GM21723 (cell line): ENCODE measurements at regions not wholly inside any gene's neighbourhood (a gene's known extent, or its start where the extent isn't known, plus 50 kb on each side); places are given as distances from the start of the nearest gene placed in this dataset.

Source experiments
- ATAC-seq: cut with Tn5 transposase; IDR thresholded peaks from one replicate; pipeline ENCODE4 v1.9.1; 2021; ENCODE audit warnings: mild to moderate bottlenecking, moderate library complexity; ENCODE audit not compliant: unreplicated experiment

GRCh38 chr9:118558026-118558425 is 811.2 kb downstream of the BRINP1 start:
- no peak for ATAC-seq

GRCh38 chr9:118558891-118559290 is 810.3 kb downstream of the BRINP1 start:
- ATAC-seq = no peak

- no peak for ATAC-seq
These were observed 808.2 kb downstream of the BRINP1 start for GRCh38 chr9:118561051-118561450.

GRCh38 chr9:118563677-118564076 is 805.6 kb downstream of the BRINP1 start:
- ATAC-seq = no peak

GRCh38 chr9:118567861-118568260 is 801.4 kb downstream of the BRINP1 start:
- ATAC-seq = no peak

- no peak for ATAC-seq
These were observed 800.5 kb downstream of the BRINP1 start for GRCh38 chr9:118568704-118569103.

GRCh38 chr9:118569148-118569547 is 800.1 kb downstream of the BRINP1 start:
- ATAC-seq = no peak

GRCh38 chr9:118570066-118570465 is 799.2 kb downstream of the BRINP1 start:
- no peak for ATAC-seq

- no peak for ATAC-seq
These were observed 793.7 kb downstream of the BRINP1 start for GRCh38 chr9:118575341-118576070.

- ATAC-seq = no peak
These were observed 792.1 kb downstream of the BRINP1 start for GRCh38 chr9:118577121-118577520.

- ATAC-seq = no peak
These were observed 790.8 kb downstream of the BRINP1 start for GRCh38 chr9:118578467-118578866.

GRCh38 chr9:118583414-118583813 is 785.8 kb downstream of the BRINP1 start:
- no peak for ATAC-seq

GRCh38 chr9:118586978-118587377 is 782.3 kb downstream of the BRINP1 start:
- no peak for ATAC-seq

- no peak for ATAC-seq
These were observed 774.8 kb downstream of the BRINP1 start for GRCh38 chr9:118594428-118594827.

- no peak for ATAC-seq
These were observed 773.4 kb downstream of the BRINP1 start for GRCh38 chr9:118595719-118596305.

GRCh38 chr9:118596374-118597015 is 772.7 kb downstream of the BRINP1 start:
- ATAC-seq = no peak

- ATAC-seq = no peak
These were observed 762.6 kb downstream of the BRINP1 start for GRCh38 chr9:118606668-118607067.

GRCh38 chr9:118609355-118610044 is 759.7 kb downstream of the BRINP1 start:
- no peak for ATAC-seq

- no peak for ATAC-seq
These were observed 757.0 kb downstream of the BRINP1 start for GRCh38 chr9:118612201-118612600.

GRCh38 chr9:118613996-118614395 is 755.2 kb downstream of the BRINP1 start:
- no peak for ATAC-seq

- no peak for ATAC-seq
These were observed 751.2 kb downstream of the BRINP1 start for GRCh38 chr9:118618084-118618483.

- ATAC-seq = no peak
These were observed 750.4 kb downstream of the BRINP1 start for GRCh38 chr9:118618849-118619248.
